ENCODE measurements at regions not wholly inside any gene's neighbourhood (a gene's known extent, or its start where the extent isn't known, plus 50 kb on each side); places are given as distances from the start of the nearest gene placed in this dataset.

DNA sequence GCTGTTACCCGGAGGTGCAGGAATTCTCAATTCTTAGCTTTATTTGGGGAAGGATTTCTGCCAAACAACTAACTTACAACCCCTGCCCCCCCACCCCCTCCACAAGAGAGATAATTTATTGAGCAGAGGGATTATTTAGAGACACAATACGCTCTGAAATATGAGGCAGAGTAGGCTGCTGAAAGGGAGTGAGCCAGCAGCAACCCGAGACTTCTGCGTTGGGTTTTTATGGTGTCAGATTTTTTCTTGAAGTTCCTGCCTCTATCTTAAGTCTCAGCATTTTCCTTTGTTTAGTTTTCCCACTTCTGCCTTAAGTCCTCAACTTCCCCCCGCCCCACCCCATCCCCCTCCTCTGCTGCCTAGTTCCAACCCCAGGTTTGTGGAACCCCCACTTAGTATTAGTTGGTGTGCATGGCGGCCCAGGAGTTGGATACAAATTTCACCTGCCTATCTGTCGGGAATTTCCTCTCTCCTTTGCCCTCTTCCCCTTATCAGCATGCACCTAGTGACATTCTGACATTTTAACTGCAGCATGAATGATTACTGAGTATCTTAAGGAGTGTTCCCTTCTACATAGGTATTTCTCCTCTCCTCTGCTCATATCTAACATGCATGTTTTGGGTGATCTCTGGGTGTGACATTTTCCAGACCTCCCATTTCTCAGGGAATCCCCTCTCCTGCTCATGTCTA, 1635.9 kb upstream of the LRRTM1 start:
- peak overlapping the region; percentile 66; the same call in 1 of the 2 replicates for H3K27ac ChIP-seq
- TF ChIP-seq, protein P1, sequence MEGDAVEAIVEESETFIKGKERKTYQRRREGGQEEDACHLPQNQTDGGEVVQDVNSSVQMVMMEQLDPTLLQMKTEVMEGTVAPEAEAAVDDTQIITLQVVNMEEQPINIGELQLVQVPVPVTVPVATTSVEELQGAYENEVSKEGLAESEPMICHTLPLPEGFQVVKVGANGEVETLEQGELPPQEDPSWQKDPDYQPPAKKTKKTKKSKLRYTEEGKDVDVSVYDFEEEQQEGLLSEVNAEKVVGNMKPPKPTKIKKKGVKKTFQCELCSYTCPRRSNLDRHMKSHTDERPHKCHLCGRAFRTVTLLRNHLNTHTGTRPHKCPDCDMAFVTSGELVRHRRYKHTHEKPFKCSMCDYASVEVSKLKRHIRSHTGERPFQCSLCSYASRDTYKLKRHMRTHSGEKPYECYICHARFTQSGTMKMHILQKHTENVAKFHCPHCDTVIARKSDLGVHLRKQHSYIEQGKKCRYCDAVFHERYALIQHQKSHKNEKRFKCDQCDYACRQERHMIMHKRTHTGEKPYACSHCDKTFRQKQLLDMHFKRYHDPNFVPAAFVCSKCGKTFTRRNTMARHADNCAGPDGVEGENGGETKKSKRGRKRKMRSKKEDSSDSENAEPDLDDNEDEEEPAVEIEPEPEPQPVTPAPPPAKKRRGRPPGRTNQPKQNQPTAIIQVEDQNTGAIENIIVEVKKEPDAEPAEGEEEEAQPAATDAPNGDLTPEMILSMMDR (conservative IDR thresholded peaks at IDR 0.05), result no peak

DNA sequence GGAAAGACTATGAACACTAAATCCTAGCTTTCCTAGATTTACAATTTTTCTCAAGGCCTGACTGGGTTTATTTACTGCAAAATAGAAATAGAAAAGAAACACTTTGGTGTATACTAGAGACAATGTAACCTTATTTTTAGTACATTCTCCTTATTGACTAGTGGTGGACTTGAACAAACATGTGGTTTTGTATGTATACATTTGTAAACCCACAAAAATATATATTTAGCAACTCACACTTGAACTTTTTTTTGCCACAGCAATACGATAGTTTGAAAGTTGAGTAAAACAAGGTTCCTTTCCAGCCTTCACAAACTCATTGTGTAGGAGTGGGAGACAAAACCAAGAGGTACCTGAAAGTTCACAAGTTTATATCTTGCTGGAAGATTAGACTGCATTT, 1633.4 kb upstream of the LRRTM1 start:
- TF ChIP-seq, protein P1 (conservative IDR thresholded peaks at IDR 0.05), result no peak
- H3K27ac ChIP-seq, result peak overlapping the region; percentile 66

DNA sequence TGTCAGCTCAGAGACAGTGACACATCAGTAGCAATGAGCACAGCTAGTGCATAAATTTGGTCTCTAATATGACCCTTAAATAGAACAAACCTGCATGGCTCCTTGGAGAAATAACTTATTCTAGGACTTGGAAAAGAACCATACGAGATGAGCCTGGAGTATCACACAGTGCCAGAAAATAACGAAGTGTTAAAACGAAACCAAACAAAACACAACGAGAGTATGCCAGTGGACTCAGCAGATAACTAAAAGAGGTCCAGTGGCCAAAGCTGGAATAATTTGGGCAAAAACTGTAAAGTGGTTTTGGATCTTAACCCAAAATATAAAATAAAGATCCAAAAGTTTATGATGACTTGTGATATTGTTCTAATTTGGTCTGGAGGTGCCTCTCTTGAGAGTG, 1599.0 kb upstream of the LRRTM1 start:
- H3K27ac ChIP-seq, result no peak overlapping the region
- TF ChIP-seq, protein P1 (conservative IDR thresholded peaks at IDR 0.05), result no peak

DNA sequence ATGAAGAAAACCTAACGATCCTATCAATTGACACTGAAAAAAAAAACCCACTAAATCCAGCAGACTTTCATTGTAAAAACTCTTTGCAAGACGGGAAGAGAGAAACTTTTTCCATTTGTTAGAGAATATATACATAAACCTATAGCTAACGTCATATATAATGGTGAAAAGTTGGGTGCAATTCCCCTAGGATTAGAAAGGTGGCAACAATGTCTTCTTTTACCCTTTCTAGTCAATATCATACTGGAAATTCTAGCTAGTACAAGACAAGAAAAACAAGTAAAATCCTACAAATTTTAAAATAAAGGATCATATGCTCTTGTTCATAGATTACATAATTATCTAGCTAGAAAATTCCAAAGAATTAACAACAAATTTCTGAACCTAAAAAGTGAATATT, 1596.5 kb upstream of the LRRTM1 start:
- H3K27ac ChIP-seq, result no peak overlapping the region
- TF ChIP-seq, protein P1 (conservative IDR thresholded peaks at IDR 0.05), result peak; percentile 68

DNA sequence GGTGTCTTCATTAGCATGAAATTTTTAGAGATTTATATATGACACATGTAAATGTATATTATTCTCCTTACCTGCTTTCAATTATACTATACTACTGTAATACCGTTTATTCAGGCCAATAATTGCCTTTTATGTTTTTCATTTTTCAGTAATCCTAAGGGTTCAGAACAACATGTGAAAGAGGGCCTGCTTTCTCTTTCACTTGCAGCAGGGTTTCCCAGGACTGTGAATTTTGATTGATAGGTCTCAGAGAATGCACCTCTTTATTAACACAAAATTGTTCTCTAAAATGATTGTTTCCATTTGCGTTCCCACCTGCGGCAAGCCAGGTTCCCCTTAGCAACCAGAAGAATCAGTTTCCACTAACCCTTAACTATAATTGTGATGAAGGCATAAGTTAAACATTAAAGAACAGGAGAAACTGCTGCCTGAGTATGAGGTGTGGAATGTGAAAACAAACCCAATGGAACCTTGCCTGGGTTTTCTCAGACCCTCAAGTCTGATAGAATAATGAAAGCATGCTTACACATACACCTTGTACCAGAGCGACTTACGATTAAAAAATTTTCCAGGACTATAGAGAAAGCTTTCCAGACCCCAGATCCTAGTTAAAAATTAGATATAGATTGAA, 1591.2 kb upstream of the LRRTM1 start:
- TF ChIP-seq, protein P1 (conservative IDR thresholded peaks at IDR 0.05), result no peak
- H3K27ac ChIP-seq, result peak overlapping the region; percentile 36

DNA sequence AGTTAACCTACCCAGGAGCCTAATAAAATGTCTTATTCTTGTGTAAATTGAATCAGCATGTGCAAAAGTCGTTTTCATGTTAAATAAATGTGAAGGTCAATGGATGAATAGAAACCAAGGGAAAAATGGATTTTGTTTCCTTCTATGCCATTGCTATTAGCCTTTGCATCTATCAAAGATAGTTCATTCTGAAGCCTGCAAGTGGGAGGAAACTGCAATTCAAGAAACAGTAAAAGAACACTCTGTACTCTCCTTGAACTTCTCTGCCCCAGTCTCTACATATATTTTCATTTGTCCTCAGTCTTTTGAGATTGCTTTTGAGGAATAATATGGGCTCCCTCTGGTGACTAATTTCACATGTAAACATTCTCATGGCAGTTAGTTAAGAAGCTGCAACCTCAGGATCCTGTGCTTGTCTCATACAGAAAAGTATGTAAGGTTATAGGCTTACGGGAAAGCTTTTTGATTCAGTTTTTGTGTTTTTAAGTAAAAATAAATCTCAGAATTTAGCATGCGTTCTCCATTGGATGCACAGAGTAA, 1590.0 kb upstream of the LRRTM1 start:
- TF ChIP-seq, protein P1 (conservative IDR thresholded peaks at IDR 0.05), result peak; percentile 63

DNA sequence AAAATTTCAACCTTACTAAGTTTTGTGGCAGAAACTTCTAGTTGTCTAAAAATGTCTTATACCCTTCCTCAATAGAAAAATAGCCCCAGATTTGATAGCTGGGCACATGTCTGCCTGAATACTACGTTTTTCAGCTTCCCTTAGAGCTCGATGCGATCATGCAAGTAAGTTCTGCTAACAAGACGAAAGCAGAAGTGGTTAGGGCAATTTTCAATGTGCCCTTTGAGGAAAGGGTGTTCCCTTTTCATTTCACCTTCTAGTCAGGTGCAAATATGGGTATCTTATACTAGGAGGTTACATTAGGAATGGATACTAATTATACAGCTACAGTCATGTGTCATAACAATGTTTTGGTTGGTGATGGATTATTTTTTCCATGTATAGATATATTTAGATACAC, 1572.1 kb upstream of the LRRTM1 start:
- TF ChIP-seq, protein P1 (conservative IDR thresholded peaks at IDR 0.05), result no peak
- H3K27ac ChIP-seq, result no peak overlapping the region

More for the DNA sequence above, 1590.0 kb upstream of the LRRTM1 start:
- H3K27ac ChIP-seq, result peak overlapping the region; percentile 36

Data from VCaP (cell line).